GM12878 (cell line): ENCODE measurements at regions not wholly inside any gene's neighbourhood (a gene's known extent, or its start where the extent isn't known, plus 50 kb on each side); places are given as distances from the start of the nearest gene placed in this dataset.
A peak's percentile ranks its signal among the peaks of the same experiment; 100 is the strongest.

Experiments
- ATF3 ChIP-seq: IDR thresholded peaks from 2 replicates; pipeline ENCODE4 v1.6.1; 2011; ENCODE audit warnings: low read depth, mild to moderate bottlenecking, low read length, moderate library complexity, borderline replicate concordance; ENCODE audit errors: extremely low read depth
- BHLHE40 ChIP-seq, 2 experiments: fragments of 450-650 bp in 1 of 2; IDR thresholded peaks; 2 replicates each; pipeline ENCODE4 v1.6.1; 2011 to 2017; ENCODE audit warnings: low read depth in 2 of 2, borderline replicate concordance in 1 of 2, improper control_type of control experiment in 1 of 2, low read length in 1 of 2, mild to moderate bottlenecking in 1 of 2
- HDAC6 ChIP-seq: fragments of 200-600 bp; sonication (generic); IDR thresholded peaks from one replicate; pipeline ENCODE4 v1.8.0; 2017; ENCODE audit warnings: antibody characterized with exemption; ENCODE audit not compliant: unreplicated experiment
- IRF3 ChIP-seq: fragments of 450-650 bp; IDR thresholded peaks from 2 replicates; pipeline ENCODE4 v1.6.1; 2014; ENCODE audit warnings: mild to moderate bottlenecking
- IRF4 ChIP-seq: IDR thresholded peaks from 2 replicates; pipeline ENCODE4 v1.6.1; 2011; ENCODE audit warnings: low read depth, low read length
- MXI1 ChIP-seq: fragments of 150-350 bp; IDR thresholded peaks from 2 replicates; pipeline ENCODE4 v1.6.1; 2011; ENCODE audit warnings: low read depth, mild to moderate bottlenecking, inconsistent platforms, low read length, improper control_type of control experiment
- NRF1 ChIP-seq: conservative IDR thresholded peaks from 2 replicates; pipeline ENCODE4 v1.6.1; 2011; ENCODE audit warnings: mild to moderate bottlenecking, low read depth, low read length, improper control_type of control experiment
- PAX8 ChIP-seq: fragments of 450-650 bp; IDR thresholded peaks from 2 replicates; pipeline ENCODE4 v1.6.1; 2017; ENCODE audit warnings: mild to moderate bottlenecking, moderate library complexity
- PBX3 ChIP-seq: IDR thresholded peaks from 2 replicates; pipeline ENCODE4 v1.6.1; 2011; ENCODE audit warnings: mild to moderate bottlenecking, low read depth, low read length, moderate library complexity; ENCODE audit not compliant: insufficient replicate concordance
- PML ChIP-seq: IDR thresholded peaks from 2 replicates; pipeline ENCODE4 v1.6.1; 2012; ENCODE audit warnings: low read length, inconsistent platforms
- POLR2A ChIP-seq: IDR thresholded peaks from 2 replicates; pipeline ENCODE4 v1.6.1; 2011; ENCODE audit warnings: low read depth, mild to moderate bottlenecking, low read length
- RB1 ChIP-seq: fragments of 450-650 bp; formaldehyde crosslinking; IDR thresholded peaks from 2 replicates; pipeline ENCODE4 v1.6.1; 2017; ENCODE audit warnings: mild to moderate bottlenecking, borderline replicate concordance
- RFX5 ChIP-seq: IDR thresholded peaks from 2 replicates; pipeline ENCODE4 v1.6.1; 2011; ENCODE audit warnings: low read depth, low read length, improper control_type of control experiment
- SKIL ChIP-seq: fragments of 450-650 bp; IDR thresholded peaks from 2 replicates; pipeline ENCODE4 v1.6.1; 2017; ENCODE audit warnings: mild to moderate bottlenecking, low read depth, inconsistent platforms; ENCODE audit not compliant: poor library complexity, severe bottlenecking
- SMAD5 ChIP-seq: IDR thresholded peaks from 2 replicates; pipeline ENCODE4 v1.6.1; 2016; ENCODE audit warnings: antibody characterized with exemption, low read depth
- SREBF2 ChIP-seq: IDR thresholded peaks from 2 replicates; pipeline ENCODE4 v1.6.1; 2012; ENCODE audit warnings: mild to moderate bottlenecking, low read length
- TBL1XR1 ChIP-seq: IDR thresholded peaks from 2 replicates; pipeline ENCODE4 v1.6.1; 2012; ENCODE audit warnings: low read depth, low read length, improper control_type of control experiment
- WRNIP1 ChIP-seq: IDR thresholded peaks from 2 replicates; pipeline ENCODE4 v1.6.1; 2011; ENCODE audit warnings: low read depth, low read length, improper control_type of control experiment, borderline replicate concordance
- YY1 ChIP-seq: IDR thresholded peaks from 2 replicates; pipeline ENCODE4 v1.6.1; 2011; ENCODE audit warnings: low read depth, mild to moderate bottlenecking, low read length
- ZNF384 ChIP-seq: IDR thresholded peaks from 2 replicates; pipeline ENCODE4 v1.6.1; 2012; ENCODE audit warnings: low read depth, mild to moderate bottlenecking, low read length, improper control_type of control experiment, borderline replicate concordance
- TF ChIP-seq, protein P1 (sequence below): fragments of 450-650 bp; IDR thresholded peaks from 2 replicates; pipeline ENCODE4 v1.6.1; 2017; ENCODE audit warnings: mild to moderate bottlenecking
- TF ChIP-seq, protein P2 (sequence below), 3 experiments: IDR thresholded peaks in 2 of 3; conservative IDR thresholded peaks in 1 of 3; 2 replicates each; pipeline ENCODE4 v1.5.1; 2011; ENCODE audit warnings: low read depth in 3 of 3, low read length in 3 of 3, mild to moderate bottlenecking in 3 of 3, control low read depth in 2 of 3, moderate library complexity in 2 of 3, inconsistent platforms in 1 of 3, mixed read lengths in 1 of 3; ENCODE audit not compliant: control insufficient read depth in 2 of 3, insufficient read depth in 1 of 3; ENCODE audit errors: extremely low read depth in 1 of 3

DNA sequence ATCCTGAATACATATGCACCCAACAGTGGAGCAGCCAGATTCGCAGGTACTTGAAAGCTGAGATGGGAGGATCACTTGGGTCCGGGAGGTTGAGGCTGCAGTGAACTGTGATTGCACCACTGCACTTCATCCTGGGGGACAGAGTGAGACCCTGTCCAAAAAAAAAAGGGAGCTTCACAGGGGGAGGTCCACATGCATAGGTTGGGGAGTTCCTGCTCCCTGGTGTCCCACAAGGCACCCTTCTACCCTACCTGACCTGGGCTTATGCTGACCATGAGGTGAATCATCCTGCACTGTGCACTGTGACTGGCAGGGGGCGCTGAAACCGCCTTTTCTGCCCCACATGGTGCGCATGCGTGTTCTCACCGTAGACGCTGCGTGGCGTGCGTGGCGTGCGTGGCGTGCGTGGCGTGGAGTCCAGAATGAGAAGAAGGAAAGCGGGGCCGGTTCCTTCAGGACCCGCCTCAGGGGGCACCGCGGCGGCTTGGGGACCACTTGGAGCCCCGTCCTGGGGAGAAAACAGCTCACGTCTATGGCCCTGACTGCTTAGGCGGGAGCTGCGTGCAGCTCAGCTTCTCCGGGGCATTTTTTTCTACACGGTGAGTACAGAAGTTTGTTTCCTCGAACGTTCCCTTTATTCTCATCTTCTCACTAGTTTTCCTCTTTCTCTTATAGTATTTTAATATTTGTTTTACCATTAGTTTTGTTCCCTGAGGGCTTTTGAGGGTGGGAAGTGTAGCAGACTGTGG is 116.6 kb upstream of the GRK3 start (continued):
- no peak for TF ChIP-seq ZNF384
- TF ChIP-seq RB1, result no peak; the same call in 1 of the 2 replicates
- TF ChIP-seq IRF3, result no peak; the same call in 1 of the 2 replicates
- peak; percentile 82 for TF ChIP-seq MXI1
- no peak for TF ChIP-seq PML
- TF ChIP-seq, protein P1, sequence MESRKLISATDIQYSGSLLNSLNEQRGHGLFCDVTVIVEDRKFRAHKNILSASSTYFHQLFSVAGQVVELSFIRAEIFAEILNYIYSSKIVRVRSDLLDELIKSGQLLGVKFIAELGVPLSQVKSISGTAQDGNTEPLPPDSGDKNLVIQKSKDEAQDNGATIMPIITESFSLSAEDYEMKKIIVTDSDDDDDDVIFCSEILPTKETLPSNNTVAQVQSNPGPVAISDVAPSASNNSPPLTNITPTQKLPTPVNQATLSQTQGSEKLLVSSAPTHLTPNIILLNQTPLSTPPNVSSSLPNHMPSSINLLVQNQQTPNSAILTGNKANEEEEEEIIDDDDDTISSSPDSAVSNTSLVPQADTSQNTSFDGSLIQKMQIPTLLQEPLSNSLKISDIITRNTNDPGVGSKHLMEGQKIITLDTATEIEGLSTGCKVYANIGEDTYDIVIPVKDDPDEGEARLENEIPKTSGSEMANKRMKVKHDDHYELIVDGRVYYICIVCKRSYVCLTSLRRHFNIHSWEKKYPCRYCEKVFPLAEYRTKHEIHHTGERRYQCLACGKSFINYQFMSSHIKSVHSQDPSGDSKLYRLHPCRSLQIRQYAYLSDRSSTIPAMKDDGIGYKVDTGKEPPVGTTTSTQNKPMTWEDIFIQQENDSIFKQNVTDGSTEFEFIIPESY, result no peak
- TF ChIP-seq RFX5, result no peak
- peak; percentile 74 for TF ChIP-seq PBX3
- no peak for TF ChIP-seq SREBF2
- TF ChIP-seq WRNIP1, result no peak
- peak; percentile 64 for TF ChIP-seq POLR2A
- no peak for TF ChIP-seq HDAC6
- peak; percentile 56; the same call in 1 of the 2 replicates for TF ChIP-seq YY1
- TF ChIP-seq SKIL, result no peak
- TF ChIP-seq SMAD5, result 0 out of 2 replicates have a peak, but pooled peaks have one; percentile 18
- no peak for TF ChIP-seq PAX8
- peak in 1 of 2 experiments; percentile 84; a peak in 2 of 4 replicates for TF ChIP-seq BHLHE40 (IDR thresholded peaks at IDR 0.05; ENCODE audit: borderline replicate concordance in 1 of 2, low read depth in 2 of 2, low read length in 1 of 2)
- peak; percentile 52 for TF ChIP-seq NRF1
- TF ChIP-seq ATF3, result no peak
- TF ChIP-seq TBL1XR1, result no peak
- TF ChIP-seq IRF4, result no peak
- TF ChIP-seq, protein P2, sequence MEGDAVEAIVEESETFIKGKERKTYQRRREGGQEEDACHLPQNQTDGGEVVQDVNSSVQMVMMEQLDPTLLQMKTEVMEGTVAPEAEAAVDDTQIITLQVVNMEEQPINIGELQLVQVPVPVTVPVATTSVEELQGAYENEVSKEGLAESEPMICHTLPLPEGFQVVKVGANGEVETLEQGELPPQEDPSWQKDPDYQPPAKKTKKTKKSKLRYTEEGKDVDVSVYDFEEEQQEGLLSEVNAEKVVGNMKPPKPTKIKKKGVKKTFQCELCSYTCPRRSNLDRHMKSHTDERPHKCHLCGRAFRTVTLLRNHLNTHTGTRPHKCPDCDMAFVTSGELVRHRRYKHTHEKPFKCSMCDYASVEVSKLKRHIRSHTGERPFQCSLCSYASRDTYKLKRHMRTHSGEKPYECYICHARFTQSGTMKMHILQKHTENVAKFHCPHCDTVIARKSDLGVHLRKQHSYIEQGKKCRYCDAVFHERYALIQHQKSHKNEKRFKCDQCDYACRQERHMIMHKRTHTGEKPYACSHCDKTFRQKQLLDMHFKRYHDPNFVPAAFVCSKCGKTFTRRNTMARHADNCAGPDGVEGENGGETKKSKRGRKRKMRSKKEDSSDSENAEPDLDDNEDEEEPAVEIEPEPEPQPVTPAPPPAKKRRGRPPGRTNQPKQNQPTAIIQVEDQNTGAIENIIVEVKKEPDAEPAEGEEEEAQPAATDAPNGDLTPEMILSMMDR (IDR thresholded peaks at IDR 0.05 in 2 of 3, conservative IDR thresholded peaks at IDR 0.05 in 1 of 3; ENCODE audit: control insufficient read depth in 2 of 3, extremely low read depth in 1 of 3, insufficient read depth in 1 of 3, low read depth in 3 of 3, low read length in 3 of 3), result peak; percentile 85 to 97 (median 93)
